Stimulated activated naive B cell treated with anti-CD40 and anti-IgM and Interleukin-4, amounts not matched to agents 10 μg/mL and 1 μg/mL and 100 μg/mL, for 72 hours (primary cell): ENCODE measurements at regions not wholly inside any gene's neighbourhood (a gene's known extent, or its start where the extent isn't known, plus 50 kb on each side); places are given as distances from the start of the nearest gene placed in this dataset.

Experiments used
- ATAC-seq, 2 donors: fragments of 150-1000 bp; cut with Tn5 transposase; replicated peaks; 2 replicates each; pipeline ENCODE4 v1.10.0; 2021; ENCODE audit warnings: moderate library complexity in 1 of 2
- DNase-seq: peaks from one replicate; pipeline ENCODE4 v3.0.0; 2021
- H3K27ac Mint-ChIP-seq: one replicate; pipeline ENCODE4 v1.8.0; 2022; ENCODE audit warnings: mild to moderate bottlenecking, mixed read lengths
- H3K27me3 Mint-ChIP-seq, 2 donors: one replicate each; pipeline ENCODE4 v1.8.0; 2022; ENCODE audit warnings: mixed read lengths in 2 of 2
- H3K36me3 Mint-ChIP-seq, 2 donors: one replicate each; pipeline ENCODE4 v1.8.0; 2022; ENCODE audit warnings: mixed read lengths in 2 of 2, mild to moderate bottlenecking in 1 of 2
- H3K4me1 Mint-ChIP-seq, 2 donors: one replicate each; pipeline ENCODE4 v1.8.0; 2022; ENCODE audit warnings: mixed read lengths in 2 of 2, mild to moderate bottlenecking in 1 of 2
- H3K4me3 Mint-ChIP-seq, 2 donors: one replicate each; pipeline ENCODE4 v1.8.0; 2022; ENCODE audit warnings: mild to moderate bottlenecking in 2 of 2, mixed read lengths in 2 of 2, moderate library complexity in 1 of 2
- H3K9me3 Mint-ChIP-seq, 2 donors: one replicate each; pipeline ENCODE4 v1.8.0; 2022; ENCODE audit warnings: mixed read lengths in 2 of 2, mild to moderate bottlenecking in 1 of 2

GRCh38 chr2:59570818-59571217, 982.6 kb downstream of the BCL11A start:
- Mint-ChIP-seq H3K27me3 (no peaks in the 10 kb centered on the region), H3K27ac (no peak overlapping the region), H3K4me3 (no peak overlapping the region), H3K36me3 (peaks cover 0 to 4% of the 10 kb centered on the region in 2 donors), H3K4me1 (peaks cover 5 to 11% of the 10 kb centered on the region in 2 donors), H3K9me3 (peaks cover 0 to 7% of the 10 kb centered on the region in 2 donors)
- DNase-seq (no peak), ATAC-seq (no peak)

DNA sequence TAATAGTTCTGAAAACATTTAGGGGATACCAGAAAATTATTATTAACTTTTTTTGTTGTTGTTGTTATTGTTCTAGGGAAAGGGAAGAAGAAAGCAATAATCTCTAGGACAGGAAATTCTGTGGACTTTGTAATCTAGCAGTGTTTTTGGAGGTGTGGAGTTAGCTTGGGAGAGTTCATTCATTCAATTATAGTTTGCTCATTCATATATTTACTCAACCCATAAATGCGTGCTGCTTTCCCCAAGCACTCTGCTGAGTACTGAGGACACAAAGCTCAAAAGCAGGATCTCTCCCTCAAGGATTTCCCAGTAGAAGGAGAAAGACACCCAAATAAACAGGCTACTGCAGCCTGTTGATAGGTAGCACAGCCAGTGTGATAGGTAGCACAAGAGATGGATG, 984.3 kb downstream of the BCL11A start:
- ATAC-seq, result no peak
- Mint-ChIP-seq H3K4me3 (no peak overlapping the region), H3K27ac (no peak overlapping the region), H3K27me3 (no peaks in the 10 kb centered on the region), H3K36me3 (no peaks in the 10 kb centered on the region), H3K4me1 (no peaks in the 10 kb centered on the region), H3K9me3 (no peaks in the 10 kb centered on the region)
- DNase-seq, result no peak

DNA sequence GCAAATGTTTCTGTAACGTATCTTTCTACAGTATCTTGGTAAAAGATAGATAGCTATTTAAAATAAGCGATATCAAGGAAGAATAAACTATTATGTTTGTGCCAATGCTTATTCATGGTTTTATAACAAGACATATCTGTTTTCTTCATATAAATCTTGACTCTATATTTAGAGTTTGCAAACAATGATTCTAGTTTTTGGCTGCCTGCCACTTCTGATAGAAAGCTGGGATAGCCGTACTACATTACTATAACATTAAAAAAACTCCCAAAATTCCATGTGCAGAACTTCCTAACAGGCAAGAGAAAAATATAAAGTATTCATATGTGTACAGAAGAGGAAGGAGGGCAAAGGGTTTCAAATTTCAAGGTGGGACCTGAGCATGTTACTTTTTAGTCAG, 985.0 kb downstream of the BCL11A start:
- H3K36me3 Mint-ChIP-seq, result no peaks in the 10 kb centered on the region
- no peak overlapping the region for H3K27ac Mint-ChIP-seq
- H3K27me3 Mint-ChIP-seq, result no peaks in the 10 kb centered on the region
- H3K4me1 Mint-ChIP-seq, result no peaks in the 10 kb centered on the region
- no peak overlapping the region for H3K4me3 Mint-ChIP-seq
- H3K9me3 Mint-ChIP-seq, result no peaks in the 10 kb centered on the region
- DNase-seq, result no peak
- no peak for ATAC-seq

DNA sequence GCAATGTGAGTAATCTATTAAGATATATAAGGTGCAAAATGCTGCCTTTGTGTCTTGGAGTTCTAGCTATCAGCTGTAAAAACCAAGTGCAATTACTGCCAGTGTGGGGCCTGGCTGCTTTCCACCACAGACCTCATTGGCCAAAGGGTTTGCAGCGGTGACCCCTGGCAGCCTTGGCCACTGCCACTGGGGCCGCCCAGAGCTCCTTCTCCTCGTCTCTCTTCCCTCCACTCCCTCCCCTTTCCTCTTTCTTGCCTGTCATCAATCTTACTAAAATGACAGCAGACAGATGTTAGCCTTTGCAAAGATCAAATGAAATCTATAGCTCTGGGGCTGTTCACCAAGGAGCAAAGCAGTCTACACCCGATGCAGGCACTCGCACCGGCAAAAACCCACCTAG, 986.3 kb downstream of the BCL11A start:
- no peaks in the 10 kb centered on the region for H3K36me3 Mint-ChIP-seq
- H3K4me1 Mint-ChIP-seq, result no peaks in the 10 kb centered on the region
- no peak for DNase-seq
- H3K27me3 Mint-ChIP-seq, result no peaks in the 10 kb centered on the region
- no peak for ATAC-seq
- no peaks in the 10 kb centered on the region for H3K9me3 Mint-ChIP-seq
- no peak overlapping the region for H3K27ac Mint-ChIP-seq
- H3K4me3 Mint-ChIP-seq, result no peak overlapping the region

- no peaks in the 10 kb centered on the region for H3K36me3 Mint-ChIP-seq
- ATAC-seq (no peak), DNase-seq (no peak)
- H3K4me1 Mint-ChIP-seq, result no peaks in the 10 kb centered on the region
- no peak overlapping the region for H3K4me3 Mint-ChIP-seq
- H3K27ac Mint-ChIP-seq, result no peak overlapping the region
- H3K27me3 Mint-ChIP-seq, result no peaks in the 10 kb centered on the region
- H3K9me3 Mint-ChIP-seq, result no peaks in the 10 kb centered on the region
These were observed 986.7 kb downstream of the BCL11A start for GRCh38 chr2:59566739-59567138.

DNA sequence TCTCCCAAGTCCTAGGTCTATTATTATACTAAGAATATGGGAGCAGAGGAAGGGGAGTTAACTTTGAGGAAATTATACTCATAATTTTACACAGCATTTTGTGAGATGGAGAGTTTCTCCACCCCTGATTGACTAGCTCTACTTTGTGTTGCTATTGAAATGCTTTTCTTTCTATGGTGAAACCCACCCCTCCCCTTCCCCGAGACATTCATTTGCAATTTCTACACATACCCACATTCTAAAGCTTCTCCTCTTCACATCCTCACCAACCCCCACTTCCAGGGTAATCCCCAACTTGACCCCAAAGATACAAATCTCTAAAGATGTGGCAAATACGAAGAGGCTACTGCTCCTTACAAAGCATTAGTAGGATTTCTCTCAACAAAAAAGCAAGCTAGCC, 992.2 kb downstream of the BCL11A start:
- H3K4me3 Mint-ChIP-seq, result no peak overlapping the region
- DNase-seq, result no peak
- no peaks in the 10 kb centered on the region for H3K4me1 Mint-ChIP-seq
- H3K27me3 Mint-ChIP-seq, result no peaks in the 10 kb centered on the region
- H3K27ac Mint-ChIP-seq, result no peak overlapping the region
- ATAC-seq, result no peak
- H3K9me3 Mint-ChIP-seq, result no peaks in the 10 kb centered on the region
- peaks cover 0 to under 1% of the 10 kb centered on the region in 2 donors for H3K36me3 Mint-ChIP-seq

DNA sequence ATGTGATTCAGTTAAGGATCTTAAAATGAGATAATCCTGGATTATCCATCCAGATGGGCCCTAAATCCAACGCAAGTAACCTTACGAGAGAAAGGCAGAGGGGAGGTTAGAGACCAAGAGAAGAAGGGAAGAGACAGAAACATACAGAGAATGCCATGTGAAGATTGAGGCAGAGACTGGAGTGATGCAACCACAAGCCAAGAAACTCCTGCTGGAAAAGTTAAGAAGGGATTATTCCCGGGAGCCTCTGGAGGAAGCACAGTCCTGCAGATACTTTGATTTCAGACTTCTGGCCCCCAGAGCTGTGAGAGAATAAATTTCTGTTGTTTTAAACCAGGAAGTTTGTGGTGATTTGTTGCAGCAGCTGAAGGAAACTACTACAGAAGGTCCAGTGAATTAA, 992.7 kb downstream of the BCL11A start:
- Mint-ChIP-seq H3K9me3 (peaks cover 0 to 1% of the 10 kb centered on the region in 2 donors), H3K4me1 (no peaks in the 10 kb centered on the region), H3K27ac (no peak overlapping the region), H3K36me3 (peaks cover 0 to 3% of the 10 kb centered on the region in 2 donors), H3K4me3 (no peak overlapping the region), H3K27me3 (no peaks in the 10 kb centered on the region)
- ATAC-seq (no peak), DNase-seq (no peak)

GRCh38 chr2:59540864-59541263, 1012.6 kb downstream of the BCL11A start:
- no peak overlapping the region for H3K4me3 Mint-ChIP-seq
- no peaks in the 10 kb centered on the region for H3K9me3 Mint-ChIP-seq
- no peaks in the 10 kb centered on the region for H3K36me3 Mint-ChIP-seq
- H3K27me3 Mint-ChIP-seq, result no peaks in the 10 kb centered on the region
- H3K27ac Mint-ChIP-seq, result no peak overlapping the region
- DNase-seq (no peak), ATAC-seq (no peak)
- H3K4me1 Mint-ChIP-seq, result no peaks in the 10 kb centered on the region

GRCh38 chr2:59538398-59538911, 1015.0 kb downstream of the BCL11A start:
- no peaks in the 10 kb centered on the region for H3K4me1 Mint-ChIP-seq
- no peaks in the 10 kb centered on the region for H3K36me3 Mint-ChIP-seq
- H3K27me3 Mint-ChIP-seq, result peaks cover 0 to 3% of the 10 kb centered on the region in 2 donors
- H3K27ac Mint-ChIP-seq, result no peak overlapping the region
- no peak for DNase-seq
- H3K9me3 Mint-ChIP-seq, result no peaks in the 10 kb centered on the region
- no peak for ATAC-seq
- no peak overlapping the region for H3K4me3 Mint-ChIP-seq

DNA sequence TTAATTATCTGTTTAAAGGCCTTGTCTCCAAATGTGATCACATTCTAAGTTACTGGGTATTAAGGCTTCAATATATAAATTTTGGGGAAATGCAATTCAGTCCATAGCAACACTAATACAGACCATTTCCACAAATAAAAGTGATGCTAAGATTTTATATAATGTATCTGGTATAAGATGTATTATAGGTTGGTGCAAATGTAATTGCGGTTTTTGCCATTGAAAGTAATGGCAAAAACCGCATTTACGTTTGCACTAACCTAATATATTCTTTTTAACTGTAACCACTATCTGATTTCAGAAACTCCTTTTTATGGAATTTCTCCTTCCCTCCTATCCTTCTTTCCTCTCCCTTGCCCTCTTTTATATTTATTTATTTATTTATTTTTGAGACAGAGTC, 1020.6 kb downstream of the BCL11A start:
- Mint-ChIP-seq H3K4me1 (peaks cover 0 to 1% of the 10 kb centered on the region in 2 donors), H3K9me3 (peaks cover 5% of the 10 kb centered on the region in 2 donors), H3K36me3 (peaks cover 3 to 4% of the 10 kb centered on the region in 2 donors), H3K4me3 (no peak overlapping the region), H3K27me3 (peaks cover 0 to 3% of the 10 kb centered on the region in 2 donors), H3K27ac (no peak overlapping the region)
- no peak for DNase-seq
- ATAC-seq, result no peak

- Mint-ChIP-seq H3K27me3 (peaks cover 0 to 9% of the 10 kb centered on the region in 2 donors), H3K4me3 (no peak overlapping the region), H3K27ac (no peak overlapping the region), H3K36me3 (peaks cover 3 to 13% of the 10 kb centered on the region in 2 donors), H3K4me1 (peaks cover 0 to 1% of the 10 kb centered on the region in 2 donors), H3K9me3 (peaks cover 14 to 16% of the 10 kb centered on the region in 2 donors)
- no peak for ATAC-seq
- DNase-seq, result no peak
These were observed 1023.2 kb downstream of the BCL11A start for GRCh38 chr2:59530258-59530657.

- peaks cover 14 to 16% of the 10 kb centered on the region in 2 donors for H3K9me3 Mint-ChIP-seq
- H3K36me3 Mint-ChIP-seq, result peaks cover 3 to 13% of the 10 kb centered on the region in 2 donors
- H3K4me3 Mint-ChIP-seq, result no peak overlapping the region
- H3K4me1 Mint-ChIP-seq, result peaks cover 0 to 1% of the 10 kb centered on the region in 2 donors
- peaks cover 0 to 8% of the 10 kb centered on the region in 2 donors for H3K27me3 Mint-ChIP-seq
- DNase-seq (no peak), ATAC-seq (no peak)
- no peak overlapping the region for H3K27ac Mint-ChIP-seq
These were observed 1023.7 kb downstream of the BCL11A start for GRCh38 chr2:59529726-59530125.

DNA sequence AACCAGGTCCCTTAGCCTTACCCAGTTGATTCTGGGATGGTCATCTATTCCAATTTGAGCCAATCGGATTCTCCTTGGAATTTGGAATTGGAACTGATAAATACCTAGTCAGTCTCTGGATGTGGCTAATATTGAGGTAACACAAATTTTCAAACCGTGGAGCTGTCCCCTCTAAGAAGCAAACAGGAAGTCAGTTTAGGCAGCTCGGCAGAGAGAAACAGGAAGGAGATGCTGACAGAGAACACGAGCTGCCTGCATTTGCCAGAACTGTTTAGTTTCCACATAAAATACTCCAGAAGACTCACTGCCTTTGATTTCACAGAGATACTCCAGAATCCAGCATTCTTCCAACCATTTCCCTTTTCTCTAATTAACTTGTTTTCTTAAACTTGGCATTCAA, 1024.9 kb downstream of the BCL11A start:
- Mint-ChIP-seq H3K4me3 (no peak overlapping the region), H3K27ac (no peak overlapping the region), H3K27me3 (peaks cover 0 to 6% of the 10 kb centered on the region in 2 donors), H3K9me3 (peaks cover 14 to 16% of the 10 kb centered on the region in 2 donors), H3K36me3 (peaks cover 3 to 13% of the 10 kb centered on the region in 2 donors), H3K4me1 (peaks cover 0 to 1% of the 10 kb centered on the region in 2 donors)
- ATAC-seq, result no peak
- DNase-seq, result no peak

- Mint-ChIP-seq H3K36me3 (peaks cover under 1 to 9% of the 10 kb centered on the region in 2 donors), H3K4me1 (peaks cover 0 to 2% of the 10 kb centered on the region in 2 donors), H3K9me3 (peaks cover 7% of the 10 kb centered on the region in 2 donors), H3K27me3 (peaks cover 0 to 4% of the 10 kb centered on the region in 2 donors), H3K4me3 (no peak overlapping the region), H3K27ac (no peak overlapping the region)
- ATAC-seq, result no peak
- DNase-seq, result no peak
These were observed 1050.5 kb downstream of the BCL11A start for GRCh38 chr2:59502981-59503380.

GRCh38 chr2:59490994-59491393, 1062.5 kb downstream of the BCL11A start:
- Mint-ChIP-seq H3K4me3 (no peak overlapping the region), H3K27me3 (no peaks in the 10 kb centered on the region), H3K27ac (no peak overlapping the region), H3K36me3 (peaks cover 1 to 5% of the 10 kb centered on the region in 2 donors), H3K4me1 (no peaks in the 10 kb centered on the region), H3K9me3 (peaks cover 10 to 17% of the 10 kb centered on the region in 2 donors)
- ATAC-seq (no peak), DNase-seq (no peak)

DNA sequence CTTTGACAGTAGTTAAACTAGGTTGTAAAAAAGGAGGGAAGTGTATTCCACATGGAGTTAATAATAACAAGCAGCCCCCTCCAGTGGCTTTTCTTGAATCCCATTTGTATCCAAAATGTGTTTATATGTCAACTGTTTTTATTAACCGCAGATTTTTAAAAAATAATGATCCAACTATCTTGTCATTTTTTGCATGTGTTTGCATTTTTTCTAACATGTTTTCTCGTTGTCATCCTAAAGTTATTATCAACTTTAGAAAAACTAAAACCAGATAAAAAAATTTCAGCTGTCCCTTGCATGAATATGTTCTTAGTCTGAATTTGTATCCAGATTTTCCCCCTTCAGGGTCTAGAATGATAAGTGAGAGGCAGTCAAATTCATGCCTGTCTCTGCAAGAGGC, 1063.3 kb downstream of the BCL11A start:
- ATAC-seq (no peak), DNase-seq (no peak)
- H3K27ac Mint-ChIP-seq, result no peak overlapping the region
- H3K4me3 Mint-ChIP-seq, result no peak overlapping the region
- no peaks in the 10 kb centered on the region for H3K36me3 Mint-ChIP-seq
- peaks cover 4 to 12% of the 10 kb centered on the region in 2 donors for H3K9me3 Mint-ChIP-seq
- H3K4me1 Mint-ChIP-seq, result no peaks in the 10 kb centered on the region
- no peaks in the 10 kb centered on the region for H3K27me3 Mint-ChIP-seq
